HEK293T (cell line): ENCODE measurements at regions not wholly inside any gene's neighbourhood (a gene's known extent, or its start where the extent isn't known, plus 50 kb on each side); places are given as distances from the start of the nearest gene placed in this dataset.

ENCODE experiments used
- ARNT ChIP-seq: fragments of 450-650 bp; IDR thresholded peaks from 2 replicates; pipeline ENCODE4 v1.6.1; 2017; ENCODE audit warnings: mild to moderate bottlenecking
- BHLHE40 ChIP-seq: fragments of 450-650 bp; IDR thresholded peaks from 2 replicates; pipeline ENCODE4 v1.6.1; 2016; ENCODE audit warnings: mild to moderate bottlenecking, moderate library complexity, borderline replicate concordance
- L3MBTL2 ChIP-seq: fragments of 450-650 bp; conservative IDR thresholded peaks from 2 replicates; pipeline ENCODE4 v1.6.1; 2016; ENCODE audit warnings: mild to moderate bottlenecking
- LEF1 ChIP-seq: fragments of 450-650 bp; IDR thresholded peaks from 2 replicates; pipeline ENCODE4 v1.6.1; 2017; ENCODE audit warnings: mild to moderate bottlenecking, borderline replicate concordance
- SUZ12 ChIP-seq: fragments of 450-650 bp; IDR thresholded peaks from 2 replicates; pipeline ENCODE4 v1.6.1; 2016; ENCODE audit warnings: mild to moderate bottlenecking

- TF ChIP-seq LEF1 (no peak), SUZ12 (no peak), ARNT (no peak), L3MBTL2 (no peak), BHLHE40 (no peak)
Measured at GRCh38 chr4:60034361-60034760, 1165.8 kb upstream of the ADGRL3 start.
